HCT116 (cell line): ENCODE measurements at regions not wholly inside any gene's neighbourhood (a gene's known extent, or its start where the extent isn't known, plus 50 kb on each side); places are given as distances from the start of the nearest gene placed in this dataset.
"Not testable (repeated sequence)": the region's sequence is repeated elsewhere in the genome, so short reads cannot be mapped to it uniquely, and the experiment has no call there.

ENCODE experiments used
- ATAC-seq: fragments of 200-7000 bp; cut with Tn5 transposase; 2 replicates; pipeline ENCODE4 v1.9.1; 2020; ENCODE audit warnings: mild to moderate bottlenecking, moderate library complexity
- BruUV-seq: library from RNA; stranded (reverse); fragments of 400-500 nt; replicated peaks from 2 replicates; lab custom pipeline; 2021; lab: Mats Ljungman, UMichigan
- CTCF ChIA-PET: fragments of 300-600 bp; sonication (Branson Sonifier 250); formaldehyde crosslinking; loops from one replicate; lab custom pipeline; 2021; ENCODE audit warnings: antibody characterized with exemption; lab: Charles Lee
- POLR2A ChIA-PET: fragments of 300-600, 350-600 bp; sonication (Branson Sonifier 250); formaldehyde crosslinking; loops from one replicate; lab custom pipeline; 2021; ENCODE audit warnings: antibody characterized with exemption; lab: Charles Lee
- RAD21 ChIA-PET, 2 experiments: fragments of 300-600 bp; sonication (Branson Sonifier 250); formaldehyde crosslinking; loops; one replicate each; lab custom pipeline; 2023; ENCODE audit warnings: low total read pairs in 2 of 2; ENCODE audit not compliant: uncharacterized antibody in 2 of 2, unreplicated experiment in 2 of 2, low non-redundant PET in 1 of 2; lab: Charles Lee
- DNase-seq: peaks from one replicate; pipeline ENCODE4 v3.0.0-alpha.2; 2010; ENCODE audit warnings: low read depth, low spot score
- H2AFZ ChIP-seq: fragments of 200-600 bp; shearing (Covaris generic), sonication (generic); 2 replicates; pipeline ENCODE4 v1.6.1; 2017; ENCODE audit warnings: low read depth, mixed run types, mixed read lengths, antibody characterized with exemption, low read length; ENCODE audit not compliant: poor library complexity, severe bottlenecking
- H3K27ac ChIP-seq: 2 replicates; pipeline ENCODE4 v1.5.1; 2012; ENCODE audit warnings: low read depth, low read length
- H3K27me3 ChIP-seq: fragments of 200-600 bp; sonication (generic); 2 replicates; pipeline ENCODE4 v1.6.1; 2016; ENCODE audit warnings: mixed run types, low read length, mixed read lengths; ENCODE audit not compliant: insufficient read depth
- H3K36me3 ChIP-seq, 2 experiments: fragments of 200-500 bp in 1 of 2; fragments of 200-600 bp in 1 of 2; sonication (Bioruptor generic) in 1 of 2; sonication (generic) in 1 of 2; 2 replicates each; pipeline versions ENCODE4 v1.5.1 to v1.6.1; 2014 to 2016; ENCODE audit warnings: low read length in 2 of 2, inconsistent platforms in 1 of 2, mixed read lengths in 1 of 2, mixed run types in 1 of 2; ENCODE audit not compliant: insufficient read depth in 2 of 2, control insufficient read depth in 1 of 2
- H3K4me1 ChIP-seq, 2 experiments: fragments of 200-600 bp in 1 of 2; sonication (generic) in 1 of 2; 2 replicates each; pipeline versions ENCODE4 v1.5.1 to v1.6.1; 2012 to 2017; ENCODE audit warnings: low read length in 2 of 2, inconsistent platforms in 1 of 2, mild to moderate bottlenecking in 1 of 2, mixed read lengths in 1 of 2, mixed run types in 1 of 2, moderate library complexity in 1 of 2; ENCODE audit not compliant: insufficient read depth in 2 of 2, control insufficient read depth in 1 of 2
- H3K4me2 ChIP-seq: fragments of 200-600 bp; sonication (generic); 2 replicates; pipeline ENCODE4 v1.6.1; 2017; ENCODE audit warnings: mixed run types, low read length, mixed read lengths
- H3K4me3 ChIP-seq, 2 experiments: fragments of 200-600 bp in 1 of 2; sonication (generic) in 1 of 2; replicated peaks in 1 of 2; 2 replicates each; pipeline ENCODE4 v1.5.1; 2011 to 2016; ENCODE audit warnings: low read length in 2 of 2, control low read depth in 1 of 2, low read depth in 1 of 2, mild to moderate bottlenecking in 1 of 2, mixed read lengths in 1 of 2, mixed run types in 1 of 2
- H3K79me2 ChIP-seq: fragments of 200-600 bp; sonication (generic); 2 replicates; pipeline ENCODE4 v1.6.1; 2017; ENCODE audit warnings: mild to moderate bottlenecking, mixed run types, low read length, moderate library complexity, mixed read lengths; ENCODE audit not compliant: insufficient read depth
- H3K9ac ChIP-seq: fragments of 200-600 bp; sonication (generic); 2 replicates; pipeline ENCODE4 v1.6.1; 2016; ENCODE audit warnings: low read length, mixed read lengths
- H3K9me2 ChIP-seq: fragments of 200-600 bp; sonication (generic), shearing (Covaris generic); 2 replicates; pipeline ENCODE4 v1.6.1; 2017; ENCODE audit warnings: mixed run types, mild to moderate bottlenecking, moderate library complexity; ENCODE audit not compliant: insufficient read depth
- H3K9me3 ChIP-seq, 2 experiments: fragments of 200-500 bp in 1 of 2; fragments of 200-600 bp in 1 of 2; sonication (Bioruptor generic) in 1 of 2; sonication (generic) in 1 of 2; 2 replicates each; pipeline ENCODE4 v1.6.1; 2014 to 2017; ENCODE audit warnings: low read length in 2 of 2, mixed read lengths in 2 of 2, inconsistent platforms in 1 of 2, low read depth in 1 of 2, mild to moderate bottlenecking in 1 of 2, mixed run types in 1 of 2, moderate library complexity in 1 of 2; ENCODE audit not compliant: control insufficient read depth in 1 of 2, insufficient read depth in 1 of 2
- H4K20me1 ChIP-seq: fragments of 200-600 bp; sonication (generic), shearing (Covaris generic); 2 replicates; pipeline ENCODE4 v1.6.1; 2017; ENCODE audit warnings: mixed run types, mild to moderate bottlenecking, moderate library complexity; ENCODE audit not compliant: insufficient read depth
- CBX3 ChIP-seq: IDR thresholded peaks from 2 replicates; pipeline ENCODE4 v1.6.1; 2012; ENCODE audit warnings: low read depth
- CEBPB ChIP-seq: IDR thresholded peaks from 2 replicates; pipeline ENCODE4 v1.6.1; 2012; ENCODE audit warnings: low read depth
- EGR1 ChIP-seq: IDR thresholded peaks from 2 replicates; pipeline ENCODE4 v1.6.1; 2012; ENCODE audit warnings: low read depth
- EZH2 ChIP-seq: fragments of 200-600 bp; sonication (generic); IDR thresholded peaks from 2 replicates; pipeline ENCODE4 v1.6.1; 2017; ENCODE audit warnings: antibody characterized with exemption, mixed run types
- FOSL1 ChIP-seq: IDR thresholded peaks from 2 replicates; pipeline ENCODE4 v1.6.1; 2012; ENCODE audit warnings: low read depth
- POLR2AphosphoS5 ChIP-seq: IDR thresholded peaks from 2 replicates; pipeline ENCODE4 v1.6.1; 2011; ENCODE audit warnings: mild to moderate bottlenecking, low read depth, low read length, moderate library complexity
- SIN3A ChIP-seq: IDR thresholded peaks from 2 replicates; pipeline ENCODE4 v1.6.1; 2012; ENCODE audit warnings: low read depth
- SRF ChIP-seq: IDR thresholded peaks from 2 replicates; pipeline ENCODE4 v1.6.1; 2012; ENCODE audit warnings: low read depth
- intact Hi-C: fragments of 100-400 bp; cut with micrococcal nuclease; formaldehyde crosslinking; loops from 2 replicates; pipeline ENCODE4 v1.10.0; 2022
- TF ChIP-seq, protein P1 (sequence below): IDR thresholded peaks from 2 replicates; pipeline ENCODE4 v1.6.1; 2011; ENCODE audit warnings: mild to moderate bottlenecking, low read length, moderate library complexity; ENCODE audit not compliant: insufficient replicate concordance; ENCODE audit errors: extremely low read depth
- TF ChIP-seq, protein P2 (sequence below): IDR thresholded peaks from 2 replicates; pipeline ENCODE4 v1.6.1; 2012; ENCODE audit warnings: low read depth

DNA sequence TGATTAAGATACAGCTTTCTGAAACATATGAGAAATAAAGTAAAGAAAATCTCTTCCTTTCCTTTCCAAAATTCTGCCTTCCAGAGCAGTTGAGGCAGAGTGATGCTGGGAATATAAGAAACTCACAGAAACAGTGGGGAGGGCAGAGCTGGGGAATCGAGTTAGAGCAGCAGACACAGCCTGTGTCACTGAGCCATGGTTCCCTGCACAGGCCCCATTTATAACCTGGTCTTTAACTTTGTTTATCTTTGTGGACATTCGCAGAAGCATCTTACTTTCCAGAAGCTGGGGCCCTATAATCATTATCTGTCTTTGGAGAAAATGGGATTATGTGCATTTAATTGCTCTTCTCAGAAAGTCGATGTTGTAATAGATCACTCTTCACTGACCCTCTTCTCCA lies 349.1 kb downstream of the SETD4 start:
- no peak overlapping the region for H2AFZ ChIP-seq
- ATAC-seq: no peak
- POLR2A ChIA-PET: no interaction called here
- H3K9me2 ChIP-seq: no peaks in the 10 kb centered on the region
- H3K4me2 ChIP-seq: no peak overlapping the region
- H3K4me1 ChIP-seq: no peaks in the 10 kb centered on the region
- no peaks in the 10 kb centered on the region for H3K9me3 ChIP-seq
- CTCF ChIA-PET: no interaction called here
- no peaks in the 10 kb centered on the region for H3K36me3 ChIP-seq
- intact Hi-C loops: no loop called here
- H3K27me3 ChIP-seq: peaks cover 4% of the 10 kb centered on the region; the same call in 1 of the 2 replicates
- TF ChIP-seq, protein P1, sequence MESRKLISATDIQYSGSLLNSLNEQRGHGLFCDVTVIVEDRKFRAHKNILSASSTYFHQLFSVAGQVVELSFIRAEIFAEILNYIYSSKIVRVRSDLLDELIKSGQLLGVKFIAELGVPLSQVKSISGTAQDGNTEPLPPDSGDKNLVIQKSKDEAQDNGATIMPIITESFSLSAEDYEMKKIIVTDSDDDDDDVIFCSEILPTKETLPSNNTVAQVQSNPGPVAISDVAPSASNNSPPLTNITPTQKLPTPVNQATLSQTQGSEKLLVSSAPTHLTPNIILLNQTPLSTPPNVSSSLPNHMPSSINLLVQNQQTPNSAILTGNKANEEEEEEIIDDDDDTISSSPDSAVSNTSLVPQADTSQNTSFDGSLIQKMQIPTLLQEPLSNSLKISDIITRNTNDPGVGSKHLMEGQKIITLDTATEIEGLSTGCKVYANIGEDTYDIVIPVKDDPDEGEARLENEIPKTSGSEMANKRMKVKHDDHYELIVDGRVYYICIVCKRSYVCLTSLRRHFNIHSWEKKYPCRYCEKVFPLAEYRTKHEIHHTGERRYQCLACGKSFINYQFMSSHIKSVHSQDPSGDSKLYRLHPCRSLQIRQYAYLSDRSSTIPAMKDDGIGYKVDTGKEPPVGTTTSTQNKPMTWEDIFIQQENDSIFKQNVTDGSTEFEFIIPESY: no peak
- TF ChIP-seq CEBPB: no peak
- no peak for TF ChIP-seq EGR1
- no peak for TF ChIP-seq POLR2AphosphoS5
- no peak for TF ChIP-seq CBX3
- no peak for TF ChIP-seq EZH2
- TF ChIP-seq, protein P2, sequence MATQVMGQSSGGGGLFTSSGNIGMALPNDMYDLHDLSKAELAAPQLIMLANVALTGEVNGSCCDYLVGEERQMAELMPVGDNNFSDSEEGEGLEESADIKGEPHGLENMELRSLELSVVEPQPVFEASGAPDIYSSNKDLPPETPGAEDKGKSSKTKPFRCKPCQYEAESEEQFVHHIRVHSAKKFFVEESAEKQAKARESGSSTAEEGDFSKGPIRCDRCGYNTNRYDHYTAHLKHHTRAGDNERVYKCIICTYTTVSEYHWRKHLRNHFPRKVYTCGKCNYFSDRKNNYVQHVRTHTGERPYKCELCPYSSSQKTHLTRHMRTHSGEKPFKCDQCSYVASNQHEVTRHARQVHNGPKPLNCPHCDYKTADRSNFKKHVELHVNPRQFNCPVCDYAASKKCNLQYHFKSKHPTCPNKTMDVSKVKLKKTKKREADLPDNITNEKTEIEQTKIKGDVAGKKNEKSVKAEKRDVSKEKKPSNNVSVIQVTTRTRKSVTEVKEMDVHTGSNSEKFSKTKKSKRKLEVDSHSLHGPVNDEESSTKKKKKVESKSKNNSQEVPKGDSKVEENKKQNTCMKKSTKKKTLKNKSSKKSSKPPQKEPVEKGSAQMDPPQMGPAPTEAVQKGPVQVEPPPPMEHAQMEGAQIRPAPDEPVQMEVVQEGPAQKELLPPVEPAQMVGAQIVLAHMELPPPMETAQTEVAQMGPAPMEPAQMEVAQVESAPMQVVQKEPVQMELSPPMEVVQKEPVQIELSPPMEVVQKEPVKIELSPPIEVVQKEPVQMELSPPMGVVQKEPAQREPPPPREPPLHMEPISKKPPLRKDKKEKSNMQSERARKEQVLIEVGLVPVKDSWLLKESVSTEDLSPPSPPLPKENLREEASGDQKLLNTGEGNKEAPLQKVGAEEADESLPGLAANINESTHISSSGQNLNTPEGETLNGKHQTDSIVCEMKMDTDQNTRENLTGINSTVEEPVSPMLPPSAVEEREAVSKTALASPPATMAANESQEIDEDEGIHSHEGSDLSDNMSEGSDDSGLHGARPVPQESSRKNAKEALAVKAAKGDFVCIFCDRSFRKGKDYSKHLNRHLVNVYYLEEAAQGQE: no peak
- no peak for TF ChIP-seq SIN3A
- no peak for TF ChIP-seq SRF
- TF ChIP-seq FOSL1: no peak
- H3K4me3 ChIP-seq: no peak overlapping the region
- no peak overlapping the region for H3K27ac ChIP-seq
- no TSS peak for BruUV-seq
- H3K9ac ChIP-seq: no peak overlapping the region
- H3K79me2 ChIP-seq: no peaks in the 10 kb centered on the region
- RAD21 ChIA-PET: no interaction called here
- no peak for DNase-seq
- no peaks in the 10 kb centered on the region for H4K20me1 ChIP-seq

DNA sequence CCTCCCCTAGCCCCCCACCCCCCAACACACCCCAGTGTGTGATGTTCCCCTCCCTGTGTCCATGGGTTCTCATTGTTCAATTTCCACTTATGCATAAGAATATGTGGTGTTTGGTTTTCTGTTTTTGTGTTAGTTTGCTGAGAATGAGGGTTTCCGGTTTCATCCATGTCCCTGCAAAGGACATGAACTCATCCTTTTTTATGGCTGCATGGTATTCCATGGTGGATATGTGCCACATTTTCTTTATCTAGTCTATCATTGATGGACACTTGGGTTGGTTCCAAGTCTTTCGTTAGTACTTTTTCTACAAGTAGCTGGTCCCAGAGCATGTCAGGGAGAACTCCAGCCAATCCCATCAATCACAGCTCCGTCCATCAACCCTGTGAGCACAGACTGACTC lies 350.3 kb downstream of the SETD4 start:
- H3K9ac ChIP-seq: not testable (repeated sequence)

More for the DNA sequence above, 350.3 kb downstream of the SETD4 start:
- H3K36me3 ChIP-seq, H3K4me2 ChIP-seq, H3K79me2 ChIP-seq, DNase-seq, BruUV-seq, RAD21 ChIA-PET, H2AFZ ChIP-seq, CTCF ChIA-PET, H3K4me1 ChIP-seq, POLR2A ChIA-PET, H3K9me2 ChIP-seq, H3K9me3 ChIP-seq, H4K20me1 ChIP-seq, H3K27ac ChIP-seq, H3K27me3 ChIP-seq, ATAC-seq, H3K4me3 ChIP-seq, intact Hi-C loops: not testable (repeated sequence)
